K562 (cell line): ENCODE measurements at regions not wholly inside any gene's neighbourhood (a gene's known extent, or its start where the extent isn't known, plus 50 kb on each side); places are given as distances from the start of the nearest gene placed in this dataset.

Source experiments
- ATAC-seq: fragments of 200-7000 bp; cut with Tn5 transposase; 3 replicates; pipeline ENCODE4 v1.9.1; 2020; ENCODE audit warnings: moderate library complexity
- BruUV-seq: library from RNA; stranded (reverse); fragments of 400-500 nt; replicated peaks from 2 replicates; lab custom pipeline; 2021; lab: Mats Ljungman, UMichigan
- CTCF ChIA-PET: fragments of 300-600 bp; formaldehyde crosslinking; extraction: SDS; loops from one replicate; lab custom pipeline; 2021; ENCODE audit warnings: low intra/inter-chr PET ratio; lab: Yijun Ruan, JAX
- POLR2A ChIA-PET: fragments of 300-600, 350-650 bp; sonication (Branson Sonifier 250); formaldehyde crosslinking; extraction: SDS; loops from one replicate; lab custom pipeline; 2021; ENCODE audit warnings: antibody characterized with exemption, inconsistent platforms; lab: Yijun Ruan, JAX
- DNase-seq, 4 experiments: peaks; one replicate each; pipeline versions ENCODE4 v3.0.0 to v3.0.0-alpha.2; 2011 to 2018; ENCODE audit warnings: low spot score in 3 of 4, mixed read lengths in 3 of 4; ENCODE audit errors: extremely low read depth in 1 of 4
- FAIRE-seq: peaks from 2 replicates; lab custom pipeline; 2011; peaks lifted over from hg19 to GRCh38; lab: Jason Lieb, UNC
- H2AFZ ChIP-seq: 2 replicates; pipeline ENCODE4 v1.6.0; 2011; ENCODE audit warnings: low read depth, low read length, control low read depth, inconsistent platforms
- H3K27ac ChIP-seq: fragments of 200-600 bp; 3 replicates; pipeline ENCODE4 v1.8.0; 2011; ENCODE audit warnings: low read depth, mild to moderate bottlenecking, control low read depth, inconsistent platforms, low read length, moderate library complexity, mixed read lengths; ENCODE audit errors: extremely low read depth
- H3K27me3 ChIP-seq, 2 experiments: fragments of 300-600 bp in 1 of 2; 2 replicates in 1 of 2; 3 replicates in 1 of 2; pipeline versions ENCODE4 v1.6.0 to v1.8.0; 2011; ENCODE audit warnings: inconsistent platforms in 2 of 2, low read length in 2 of 2, mild to moderate bottlenecking in 1 of 2, mixed read lengths in 1 of 2, moderate library complexity in 1 of 2; ENCODE audit not compliant: control insufficient read depth in 2 of 2, insufficient read depth in 2 of 2
- H3K36me3 ChIP-seq: fragments of 300-600 bp; 3 replicates; pipeline ENCODE4 v1.8.0; 2011; ENCODE audit warnings: mild to moderate bottlenecking, low read length, inconsistent platforms; ENCODE audit not compliant: control insufficient read depth, insufficient read depth
- H3K4me1 ChIP-seq, 2 experiments: fragments of 200-600 bp in 1 of 2; replicated peaks in 1 of 2; 2 replicates in 1 of 2; 3 replicates in 1 of 2; pipeline versions ENCODE4 v1.5.1 to v1.8.0; 2011; ENCODE audit warnings: inconsistent platforms in 2 of 2, low read length in 2 of 2, mild to moderate bottlenecking in 1 of 2, mixed read lengths in 1 of 2, moderate library complexity in 1 of 2; ENCODE audit not compliant: control insufficient read depth in 2 of 2, insufficient read depth in 2 of 2
- H3K4me2 ChIP-seq: 2 replicates; pipeline ENCODE4 v1.6.1; 2011; ENCODE audit warnings: low read length, control low read depth, inconsistent platforms, mixed read lengths; ENCODE audit not compliant: insufficient read depth
- H3K4me3 ChIP-seq: fragments of 200-600 bp; sonication (generic), shearing (Covaris generic); 2 replicates; pipeline ENCODE4 v1.5.1; 2016; ENCODE audit warnings: control low read depth, inconsistent platforms
- H3K79me2 ChIP-seq: fragments of 200-600 bp; 3 replicates; pipeline ENCODE4 v1.8.0; 2011; ENCODE audit warnings: low read length, inconsistent platforms; ENCODE audit not compliant: control insufficient read depth, insufficient read depth
- H3K9ac ChIP-seq, 2 experiments: 2 replicates each; pipeline versions ENCODE4 v1.6.0 to v1.6.1; 2011; ENCODE audit warnings: low read depth in 2 of 2, low read length in 2 of 2, control low read depth in 1 of 2, inconsistent platforms in 1 of 2, mild to moderate bottlenecking in 1 of 2, mixed read lengths in 1 of 2; ENCODE audit not compliant: insufficient read depth in 1 of 2
- H3K9me1 ChIP-seq: one replicate; pipeline ENCODE4 v1.6.0; 2011; ENCODE audit warnings: inconsistent platforms, mild to moderate bottlenecking, low read length, moderate library complexity; ENCODE audit not compliant: control insufficient read depth, insufficient read depth
- H3K9me3 ChIP-seq: replicated peaks from 2 replicates; pipeline ENCODE4 v1.5.1; 2011; ENCODE audit warnings: low read depth, low read length, inconsistent platforms; ENCODE audit not compliant: control insufficient read depth, insufficient read depth
- H4K20me1 ChIP-seq: replicated peaks from 2 replicates; pipeline ENCODE4 v1.6.1; 2011; ENCODE audit warnings: low read length, inconsistent platforms, mixed read lengths; ENCODE audit not compliant: control insufficient read depth, insufficient read depth
- CTCF ChIP-seq, 3 experiments: IDR thresholded peaks in 2 of 3; conservative IDR thresholded peaks in 1 of 3; 2 replicates each; pipeline ENCODE4 v1.5.1; 2011 to 2012; ENCODE audit warnings: low read length in 3 of 3, mild to moderate bottlenecking in 3 of 3, control low read depth in 2 of 3, improper control_type of control experiment in 1 of 3, inconsistent platforms in 1 of 3, low read depth in 1 of 3, mixed read lengths in 1 of 3, moderate library complexity in 1 of 3; ENCODE audit not compliant: insufficient read depth in 2 of 3
- PHB2 ChIP-seq: fragments of 450-650 bp; IDR thresholded peaks from 2 replicates; pipeline ENCODE4 v1.6.1; 2017; ENCODE audit warnings: low read depth
- USF2 ChIP-seq: sonication (generic); formaldehyde crosslinking; IDR thresholded peaks from 2 replicates; pipeline ENCODE4 v1.5.0; 2020; ENCODE audit warnings: missing genetic modification reagents
- WGBS: fragments of 100-300 bp; shearing (Covaris generic); methylation state at CpG from one replicate; pipeline ENCODE4 v1.1.6; 2016; ENCODE audit warnings: low coverage, mixed read lengths; ENCODE audit not compliant: insufficient coverage; ENCODE audit errors: missing lambda C conversion rate; 5-methylcytosine and 5-hydroxymethylcytosine counted together
- in situ Hi-C: fragments of 300-500 bp; cut with MboI; formaldehyde crosslinking; loops from 4 replicates; pipeline ENCODE4 v1.15.0; 2018; ENCODE audit warnings: inconsistent platforms, mixed read lengths
- intact Hi-C: fragments of 100-400 bp; cut with micrococcal nuclease; formaldehyde crosslinking; loops from 2 replicates; pipeline ENCODE4 v1.14.2; 2022

- H4K20me1 ChIP-seq, result no peaks in the 10 kb centered on the region
- BruUV-seq, result no TSS peak
- 0% methylated on average over 2 of the region's 2 CpGs for WGBS
- ATAC-seq, result 0 out of 3 replicates have a peak, but pooled peaks have one; percentile 36
- no peaks in the 10 kb centered on the region for H3K9me1 ChIP-seq
- no peak overlapping the region for H3K9ac ChIP-seq
- no peaks in the 10 kb centered on the region for H3K9me3 ChIP-seq
- no peaks in the 10 kb centered on the region for H3K36me3 ChIP-seq
- POLR2A ChIA-PET, result interaction anchor here (0.5 to 0.7 kb wide), 2 partner anchors 55 to 1133 kb away, joined by 3 read pairs; no protein-coding TSS in a partner anchor
- peak in 2 of 3 experiments; percentile 3 to 25; a peak in 1 of 6 replicates for TF ChIP-seq CTCF (IDR thresholded peaks at IDR 0.05 in 2 of 3, conservative IDR thresholded peaks at IDR 0.05 in 1 of 3; ENCODE audit: insufficient read depth in 2 of 3, low read depth in 1 of 3, low read length in 3 of 3)
- no peak for TF ChIP-seq USF2 (CRISPR knock-in tag)
- TF ChIP-seq PHB2, result no peak
- TF ChIP-seq, all 486 proteins: peak for 1
- H3K4me3 ChIP-seq, result no peak overlapping the region
- H2AFZ ChIP-seq, result no peak overlapping the region
- FAIRE-seq, result no peak
- peak in 1 of 4 experiments; percentile 5 for DNase-seq
- CTCF ChIA-PET, result no interaction called here
- H3K79me2 ChIP-seq, result no peaks in the 10 kb centered on the region
- no peak overlapping the region for H3K27ac ChIP-seq
- in situ Hi-C loops, result no loop called here
- no peaks in the 10 kb centered on the region for H3K4me1 ChIP-seq
- intact Hi-C loops, result no loop called here
- no peaks in the 10 kb centered on the region for H3K27me3 ChIP-seq
- no peak overlapping the region for H3K4me2 ChIP-seq
Measured at GRCh38 chr20:39289316-39289715, 327.2 kb downstream of the DHX35 start.
